GM23338 (cell line): ENCODE measurements at regions not wholly inside any gene's neighbourhood (a gene's known extent, or its start where the extent isn't known, plus 50 kb on each side); places are given as distances from the start of the nearest gene placed in this dataset.
"Not testable (repeated sequence)": the region's sequence is repeated elsewhere in the genome, so short reads cannot be mapped to it uniquely, and the experiment has no call there.

Source experiments
- ATAC-seq: fragments of 200-7000 bp; cut with Tn5 transposase; 3 replicates; pipeline ENCODE4 v1.9.1; 2020
- DNase-seq: peaks from one replicate; pipeline ENCODE4 v3.0.0-alpha.2; 2015; ENCODE audit warnings: low spot score
- H2AFZ ChIP-seq: fragments of 200-600 bp; sonication (generic); 2 replicates; pipeline ENCODE4 v1.8.0; 2016; ENCODE audit warnings: antibody characterized with exemption, mild to moderate bottlenecking, moderate library complexity
- H3F3A ChIP-seq: fragments of 200-600 bp; sonication (generic); replicated peaks from 2 replicates; pipeline ENCODE4 v1.8.0; 2017; ENCODE audit warnings: antibody characterized with exemption, mixed run types, low read depth
- H3K27ac ChIP-seq: fragments of 200-600 bp; sonication (generic); 2 replicates; pipeline ENCODE4 v1.6.1; 2016; ENCODE audit warnings: low read depth
- H3K27me3 ChIP-seq: fragments of 200-600 bp; sonication (generic); 2 replicates; pipeline ENCODE4 v1.8.0; 2016; ENCODE audit warnings: mild to moderate bottlenecking, mixed run types, moderate library complexity; ENCODE audit not compliant: insufficient read depth
- H3K36me3 ChIP-seq: fragments of 200-600 bp; sonication (generic); 2 replicates; pipeline ENCODE4 v1.8.0; 2016; ENCODE audit warnings: mild to moderate bottlenecking; ENCODE audit not compliant: insufficient read depth
- H3K4me1 ChIP-seq: fragments of 200-600 bp; sonication (generic); 2 replicates; pipeline ENCODE4 v1.8.0; 2016; ENCODE audit warnings: mild to moderate bottlenecking, moderate library complexity; ENCODE audit not compliant: insufficient read depth
- H3K4me2 ChIP-seq: fragments of 200-600 bp; sonication (generic); 2 replicates; pipeline ENCODE4 v1.7.1; 2017; ENCODE audit warnings: mixed run types
- H3K4me3 ChIP-seq: fragments of 200-600 bp; sonication (generic); 2 replicates; pipeline ENCODE4 v1.6.1; 2016; ENCODE audit warnings: mixed run types
- H3K79me2 ChIP-seq: fragments of 200-600 bp; sonication (generic); replicated peaks from 2 replicates; pipeline ENCODE4 v1.8.0; 2017; ENCODE audit warnings: mild to moderate bottlenecking; ENCODE audit not compliant: insufficient read depth
- H3K9me2 ChIP-seq: fragments of 200-600 bp; sonication (generic); 2 replicates; pipeline ENCODE4 v1.8.0; 2017; ENCODE audit not compliant: insufficient read depth
- H4K20me1 ChIP-seq: fragments of 200-600 bp; sonication (generic); replicated peaks from 2 replicates; pipeline ENCODE4 v1.8.0; 2017; ENCODE audit warnings: mild to moderate bottlenecking; ENCODE audit not compliant: insufficient read depth
- H3K27ac Mint-ChIP-seq: 2 replicates; pipeline ENCODE4 v1.8.0; 2020; ENCODE audit warnings: inconsistent platforms, mild to moderate bottlenecking, moderate library complexity, mixed read lengths
- H3K27me3 Mint-ChIP-seq: 3 replicates; pipeline ENCODE4 v1.8.0; 2022; ENCODE audit warnings: low read depth, mild to moderate bottlenecking, moderate library complexity, mixed read lengths, inconsistent platforms; ENCODE audit not compliant: insufficient read depth, poor library complexity
- H3K36me3 Mint-ChIP-seq: 3 replicates; pipeline ENCODE4 v1.8.0; 2021; ENCODE audit warnings: low read depth, mild to moderate bottlenecking, inconsistent platforms, moderate library complexity, mixed read lengths
- H3K4me1 Mint-ChIP-seq: 3 replicates; pipeline ENCODE4 v1.8.0; 2020; ENCODE audit warnings: mild to moderate bottlenecking, inconsistent platforms, mixed read lengths
- H3K4me3 Mint-ChIP-seq: 3 replicates; pipeline ENCODE4 v1.8.0; 2021; ENCODE audit warnings: moderate library complexity, mild to moderate bottlenecking, inconsistent platforms, mixed read lengths
- H3K9me3 Mint-ChIP-seq: 3 replicates; pipeline ENCODE4 v1.8.0; 2020; ENCODE audit warnings: moderate library complexity, mild to moderate bottlenecking, inconsistent platforms, mixed read lengths
- JUNB ChIP-seq: IDR thresholded peaks from one replicate; pipeline ENCODE4 v1.6.1; 2016; ENCODE audit warnings: antibody characterized with exemption; ENCODE audit not compliant: unreplicated experiment
- NANOG ChIP-seq: IDR thresholded peaks from 2 replicates; pipeline ENCODE4 v1.6.1; 2016; ENCODE audit warnings: antibody characterized with exemption, borderline replicate concordance
- STAT1 ChIP-seq: IDR thresholded peaks from one replicate; pipeline ENCODE4 v1.6.1; 2016; ENCODE audit warnings: antibody characterized with exemption; ENCODE audit not compliant: unreplicated experiment
- ZNF114 ChIP-seq: fragments of 250-450 bp; sonication (Bioruptor Pico); IDR thresholded peaks from 2 replicates; pipeline ENCODE4 v1.5.0; 2020; ENCODE audit warnings: mild to moderate bottlenecking, moderate library complexity
- ZNF331 ChIP-seq: fragments of 250-450 bp; sonication (Bioruptor Pico); IDR thresholded peaks from 2 replicates; pipeline ENCODE4 v1.5.0; 2020; ENCODE audit warnings: low read depth, mild to moderate bottlenecking, moderate library complexity
- TF ChIP-seq, protein P1 (sequence below): IDR thresholded peaks from 2 replicates; pipeline ENCODE4 v1.6.1; 2016; ENCODE audit warnings: antibody characterized with exemption
- TF ChIP-seq, protein P2 (sequence below): fragments of 250-450 bp; sonication (Bioruptor Pico); IDR thresholded peaks from 2 replicates; pipeline ENCODE4 v1.5.0; 2020; ENCODE audit warnings: mild to moderate bottlenecking, moderate library complexity
- TF ChIP-seq, protein P3 (sequence below): IDR thresholded peaks from one replicate; pipeline ENCODE4 v1.6.1; 2018; ENCODE audit warnings: antibody characterized with exemption; ENCODE audit not compliant: unreplicated experiment
- TF ChIP-seq, protein P4 (sequence below), 2 experiments: fragments of 200-600 bp in 1 of 2; sonication (generic) in 1 of 2; conservative IDR thresholded peaks; 2 replicates each; pipeline versions ENCODE4 v1.5.1 to v1.6.1; 2016 to 2017; ENCODE audit warnings: antibody characterized with exemption in 2 of 2, low read depth in 2 of 2, mild to moderate bottlenecking in 2 of 2, moderate library complexity in 1 of 2

DNA sequence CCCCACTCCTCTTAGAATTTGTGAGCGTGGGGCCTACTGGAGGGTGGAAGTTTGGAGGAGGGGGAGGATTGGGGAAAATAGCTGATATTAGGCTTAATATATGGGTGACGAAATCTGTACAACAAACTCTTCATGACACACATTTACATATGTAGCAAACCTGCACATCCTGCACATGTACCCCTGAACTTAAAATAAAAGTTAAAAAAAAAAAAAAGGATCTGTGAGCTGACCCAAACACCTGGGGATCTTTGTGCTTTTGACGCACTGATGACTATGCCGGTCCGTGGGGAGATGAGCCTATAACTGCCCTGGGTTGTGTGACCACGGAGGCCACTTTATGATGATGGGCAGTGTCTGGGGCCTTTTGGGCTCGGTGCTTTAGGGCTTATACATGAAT lies 107.7 kb downstream of the IGLL1 start:
- not testable (repeated sequence) for H2AFZ ChIP-seq, H3K36me3 Mint-ChIP-seq, H3K27ac Mint-ChIP-seq, H3K4me1 Mint-ChIP-seq, H3K4me3 Mint-ChIP-seq, H3K4me2 ChIP-seq, H3F3A ChIP-seq, H3K9me2 ChIP-seq, DNase-seq, H4K20me1 ChIP-seq, H3K79me2 ChIP-seq, H3K27me3 Mint-ChIP-seq, H3K36me3 ChIP-seq, H3K4me3 ChIP-seq, H3K27ac ChIP-seq, H3K9me3 Mint-ChIP-seq, ATAC-seq, H3K4me1 ChIP-seq, H3K27me3 ChIP-seq

DNA sequence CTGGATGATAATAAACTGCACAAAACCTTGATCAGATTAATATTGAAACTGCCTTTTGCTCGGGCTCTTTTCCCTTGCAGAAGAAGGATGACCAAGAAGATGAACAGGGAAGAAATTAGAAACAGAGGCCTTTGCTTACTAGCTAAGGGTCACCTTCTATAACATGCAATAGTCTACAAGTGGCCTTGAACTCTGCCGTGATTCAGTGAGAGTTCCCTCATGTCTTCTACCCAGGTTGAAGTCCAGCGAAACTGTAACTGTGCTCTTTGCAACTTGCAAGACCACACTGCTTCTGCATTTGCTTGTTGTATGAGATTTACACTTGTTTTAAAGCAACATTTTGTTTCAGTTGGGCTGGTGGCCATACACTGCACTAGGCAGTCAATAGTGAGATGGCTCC lies 108.4 kb downstream of the IGLL1 start:
- no peaks in the 10 kb centered on the region for H3K79me2 ChIP-seq
- Mint-ChIP-seq H3K36me3 (no peaks in the 10 kb centered on the region), H3K9me3 (no peaks in the 10 kb centered on the region), H3K4me1 (no peaks in the 10 kb centered on the region), H3K27me3 (no peaks in the 10 kb centered on the region), H3K4me3 (no peak overlapping the region), H3K27ac (no peak overlapping the region)
- no peaks in the 10 kb centered on the region for H3K4me1 ChIP-seq
- H3K9me2 ChIP-seq, result no peaks in the 10 kb centered on the region
- H4K20me1 ChIP-seq, result no peaks in the 10 kb centered on the region
- H3K27ac ChIP-seq, result no peak overlapping the region
- no peaks in the 10 kb centered on the region for H3K27me3 ChIP-seq
- no peak overlapping the region for H3K4me2 ChIP-seq
- H3K36me3 ChIP-seq, result no peaks in the 10 kb centered on the region
- no peak for ATAC-seq
- DNase-seq, result no peak
- no peaks in the 10 kb centered on the region for H3F3A ChIP-seq
- no peak overlapping the region for H2AFZ ChIP-seq
- no peak overlapping the region for H3K4me3 ChIP-seq
- no peak for TF ChIP-seq ZNF331 (CRISPR knock-in tag)
- TF ChIP-seq, protein P1, sequence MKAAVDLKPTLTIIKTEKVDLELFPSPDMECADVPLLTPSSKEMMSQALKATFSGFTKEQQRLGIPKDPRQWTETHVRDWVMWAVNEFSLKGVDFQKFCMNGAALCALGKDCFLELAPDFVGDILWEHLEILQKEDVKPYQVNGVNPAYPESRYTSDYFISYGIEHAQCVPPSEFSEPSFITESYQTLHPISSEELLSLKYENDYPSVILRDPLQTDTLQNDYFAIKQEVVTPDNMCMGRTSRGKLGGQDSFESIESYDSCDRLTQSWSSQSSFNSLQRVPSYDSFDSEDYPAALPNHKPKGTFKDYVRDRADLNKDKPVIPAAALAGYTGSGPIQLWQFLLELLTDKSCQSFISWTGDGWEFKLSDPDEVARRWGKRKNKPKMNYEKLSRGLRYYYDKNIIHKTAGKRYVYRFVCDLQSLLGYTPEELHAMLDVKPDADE, result no peak
- no peak for TF ChIP-seq STAT1
- no peak for TF ChIP-seq NANOG
- TF ChIP-seq, protein P2, sequence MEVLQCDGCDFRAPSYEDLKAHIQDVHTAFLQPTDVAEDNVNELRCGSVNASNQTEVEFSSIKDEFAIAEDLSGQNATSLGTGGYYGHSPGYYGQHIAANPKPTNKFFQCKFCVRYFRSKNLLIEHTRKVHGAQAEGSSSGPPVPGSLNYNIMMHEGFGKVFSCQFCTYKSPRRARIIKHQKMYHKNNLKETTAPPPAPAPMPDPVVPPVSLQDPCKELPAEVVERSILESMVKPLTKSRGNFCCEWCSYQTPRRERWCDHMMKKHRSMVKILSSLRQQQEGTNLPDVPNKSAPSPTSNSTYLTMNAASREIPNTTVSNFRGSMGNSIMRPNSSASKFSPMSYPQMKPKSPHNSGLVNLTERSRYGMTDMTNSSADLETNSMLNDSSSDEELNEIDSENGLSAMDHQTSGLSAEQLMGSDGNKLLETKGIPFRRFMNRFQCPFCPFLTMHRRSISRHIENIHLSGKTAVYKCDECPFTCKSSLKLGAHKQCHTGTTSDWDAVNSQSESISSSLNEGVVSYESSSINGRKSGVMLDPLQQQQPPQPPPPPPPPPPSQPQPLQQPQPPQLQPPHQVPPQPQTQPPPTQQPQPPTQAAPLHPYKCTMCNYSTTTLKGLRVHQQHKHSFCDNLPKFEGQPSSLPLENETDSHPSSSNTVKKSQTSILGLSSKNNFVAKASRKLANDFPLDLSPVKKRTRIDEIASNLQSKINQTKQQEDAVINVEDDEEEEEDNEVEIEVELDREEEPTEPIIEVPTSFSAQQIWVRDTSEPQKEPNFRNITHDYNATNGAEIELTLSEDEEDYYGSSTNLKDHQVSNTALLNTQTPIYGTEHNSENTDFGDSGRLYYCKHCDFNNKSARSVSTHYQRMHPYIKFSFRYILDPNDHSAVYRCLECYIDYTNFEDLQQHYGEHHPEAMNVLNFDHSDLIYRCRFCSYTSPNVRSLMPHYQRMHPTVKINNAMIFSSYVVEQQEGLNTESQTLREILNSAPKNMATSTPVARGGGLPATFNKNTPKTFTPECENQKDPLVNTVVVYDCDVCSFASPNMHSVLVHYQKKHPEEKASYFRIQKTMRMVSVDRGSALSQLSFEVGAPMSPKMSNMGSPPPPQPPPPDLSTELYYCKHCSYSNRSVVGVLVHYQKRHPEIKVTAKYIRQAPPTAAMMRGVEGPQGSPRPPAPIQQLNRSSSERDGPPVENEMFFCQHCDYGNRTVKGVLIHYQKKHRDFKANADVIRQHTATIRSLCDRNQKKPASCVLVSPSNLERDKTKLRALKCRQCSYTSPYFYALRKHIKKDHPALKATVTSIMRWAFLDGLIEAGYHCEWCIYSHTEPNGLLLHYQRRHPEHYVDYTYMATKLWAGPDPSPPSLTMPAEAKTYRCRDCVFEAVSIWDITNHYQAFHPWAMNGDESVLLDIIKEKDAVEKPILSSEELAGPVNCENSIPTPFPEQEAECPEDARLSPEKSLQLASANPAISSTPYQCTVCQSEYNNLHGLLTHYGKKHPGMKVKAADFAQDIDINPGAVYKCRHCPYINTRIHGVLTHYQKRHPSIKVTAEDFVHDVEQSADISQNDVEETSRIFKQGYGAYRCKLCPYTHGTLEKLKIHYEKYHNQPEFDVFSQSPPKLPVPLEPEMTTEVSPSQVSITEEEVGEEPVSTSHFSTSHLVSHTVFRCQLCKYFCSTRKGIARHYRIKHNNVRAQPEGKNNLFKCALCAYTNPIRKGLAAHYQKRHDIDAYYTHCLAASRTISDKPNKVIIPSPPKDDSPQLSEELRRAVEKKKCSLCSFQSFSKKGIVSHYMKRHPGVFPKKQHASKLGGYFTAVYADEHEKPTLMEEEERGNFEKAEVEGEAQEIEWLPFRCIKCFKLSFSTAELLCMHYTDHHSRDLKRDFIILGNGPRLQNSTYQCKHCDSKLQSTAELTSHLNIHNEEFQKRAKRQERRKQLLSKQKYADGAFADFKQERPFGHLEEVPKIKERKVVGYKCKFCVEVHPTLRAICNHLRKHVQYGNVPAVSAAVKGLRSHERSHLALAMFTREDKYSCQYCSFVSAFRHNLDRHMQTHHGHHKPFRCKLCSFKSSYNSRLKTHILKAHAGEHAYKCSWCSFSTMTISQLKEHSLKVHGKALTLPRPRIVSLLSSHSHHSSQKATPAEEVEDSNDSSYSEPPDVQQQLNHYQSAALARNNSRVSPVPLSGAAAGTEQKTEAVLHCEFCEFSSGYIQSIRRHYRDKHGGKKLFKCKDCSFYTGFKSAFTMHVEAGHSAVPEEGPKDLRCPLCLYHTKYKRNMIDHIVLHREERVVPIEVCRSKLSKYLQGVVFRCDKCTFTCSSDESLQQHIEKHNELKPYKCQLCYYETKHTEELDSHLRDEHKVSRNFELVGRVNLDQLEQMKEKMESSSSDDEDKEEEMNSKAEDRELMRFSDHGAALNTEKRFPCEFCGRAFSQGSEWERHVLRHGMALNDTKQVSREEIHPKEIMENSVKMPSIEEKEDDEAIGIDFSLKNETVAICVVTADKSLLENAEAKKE (CRISPR knock-in tag), result no peak
- TF ChIP-seq, protein P3, sequence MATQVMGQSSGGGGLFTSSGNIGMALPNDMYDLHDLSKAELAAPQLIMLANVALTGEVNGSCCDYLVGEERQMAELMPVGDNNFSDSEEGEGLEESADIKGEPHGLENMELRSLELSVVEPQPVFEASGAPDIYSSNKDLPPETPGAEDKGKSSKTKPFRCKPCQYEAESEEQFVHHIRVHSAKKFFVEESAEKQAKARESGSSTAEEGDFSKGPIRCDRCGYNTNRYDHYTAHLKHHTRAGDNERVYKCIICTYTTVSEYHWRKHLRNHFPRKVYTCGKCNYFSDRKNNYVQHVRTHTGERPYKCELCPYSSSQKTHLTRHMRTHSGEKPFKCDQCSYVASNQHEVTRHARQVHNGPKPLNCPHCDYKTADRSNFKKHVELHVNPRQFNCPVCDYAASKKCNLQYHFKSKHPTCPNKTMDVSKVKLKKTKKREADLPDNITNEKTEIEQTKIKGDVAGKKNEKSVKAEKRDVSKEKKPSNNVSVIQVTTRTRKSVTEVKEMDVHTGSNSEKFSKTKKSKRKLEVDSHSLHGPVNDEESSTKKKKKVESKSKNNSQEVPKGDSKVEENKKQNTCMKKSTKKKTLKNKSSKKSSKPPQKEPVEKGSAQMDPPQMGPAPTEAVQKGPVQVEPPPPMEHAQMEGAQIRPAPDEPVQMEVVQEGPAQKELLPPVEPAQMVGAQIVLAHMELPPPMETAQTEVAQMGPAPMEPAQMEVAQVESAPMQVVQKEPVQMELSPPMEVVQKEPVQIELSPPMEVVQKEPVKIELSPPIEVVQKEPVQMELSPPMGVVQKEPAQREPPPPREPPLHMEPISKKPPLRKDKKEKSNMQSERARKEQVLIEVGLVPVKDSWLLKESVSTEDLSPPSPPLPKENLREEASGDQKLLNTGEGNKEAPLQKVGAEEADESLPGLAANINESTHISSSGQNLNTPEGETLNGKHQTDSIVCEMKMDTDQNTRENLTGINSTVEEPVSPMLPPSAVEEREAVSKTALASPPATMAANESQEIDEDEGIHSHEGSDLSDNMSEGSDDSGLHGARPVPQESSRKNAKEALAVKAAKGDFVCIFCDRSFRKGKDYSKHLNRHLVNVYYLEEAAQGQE, result no peak
- TF ChIP-seq, protein P4, sequence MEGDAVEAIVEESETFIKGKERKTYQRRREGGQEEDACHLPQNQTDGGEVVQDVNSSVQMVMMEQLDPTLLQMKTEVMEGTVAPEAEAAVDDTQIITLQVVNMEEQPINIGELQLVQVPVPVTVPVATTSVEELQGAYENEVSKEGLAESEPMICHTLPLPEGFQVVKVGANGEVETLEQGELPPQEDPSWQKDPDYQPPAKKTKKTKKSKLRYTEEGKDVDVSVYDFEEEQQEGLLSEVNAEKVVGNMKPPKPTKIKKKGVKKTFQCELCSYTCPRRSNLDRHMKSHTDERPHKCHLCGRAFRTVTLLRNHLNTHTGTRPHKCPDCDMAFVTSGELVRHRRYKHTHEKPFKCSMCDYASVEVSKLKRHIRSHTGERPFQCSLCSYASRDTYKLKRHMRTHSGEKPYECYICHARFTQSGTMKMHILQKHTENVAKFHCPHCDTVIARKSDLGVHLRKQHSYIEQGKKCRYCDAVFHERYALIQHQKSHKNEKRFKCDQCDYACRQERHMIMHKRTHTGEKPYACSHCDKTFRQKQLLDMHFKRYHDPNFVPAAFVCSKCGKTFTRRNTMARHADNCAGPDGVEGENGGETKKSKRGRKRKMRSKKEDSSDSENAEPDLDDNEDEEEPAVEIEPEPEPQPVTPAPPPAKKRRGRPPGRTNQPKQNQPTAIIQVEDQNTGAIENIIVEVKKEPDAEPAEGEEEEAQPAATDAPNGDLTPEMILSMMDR (conservative IDR thresholded peaks at IDR 0.05; ENCODE audit: low read depth in 2 of 2), result no peak
- no peak for TF ChIP-seq JUNB
- no peak for TF ChIP-seq ZNF114 (CRISPR knock-in tag)
